ENCODE measurements at regions not wholly inside any gene's neighbourhood (a gene's known extent, or its start where the extent isn't known, plus 50 kb on each side); places are given as distances from the start of the nearest gene placed in this dataset.
"Not testable (repeated sequence)": the region's sequence is repeated elsewhere in the genome, so short reads cannot be mapped to it uniquely, and the experiment has no call there.

GRCh38 chr1:195188821-195189220, 1419.4 kb downstream of the KCNT2 start:
- no peak for DNase-seq

GRCh38 chr1:195186544-195186943, 1421.7 kb downstream of the KCNT2 start:
- no peak for DNase-seq

GRCh38 chr1:195185736-195186135, 1422.5 kb downstream of the KCNT2 start:
- DNase-seq, result no peak

GRCh38 chr1:195185321-195185720, 1422.9 kb downstream of the KCNT2 start:
- no peak for DNase-seq

- no peak for DNase-seq
Measured at GRCh38 chr1:195173753-195174152, 1434.5 kb downstream of the KCNT2 start.

GRCh38 chr1:195159795-195160194, 1448.4 kb downstream of the KCNT2 start:
- not testable (repeated sequence) for DNase-seq

GRCh38 chr1:195158091-195158490, 1450.1 kb downstream of the KCNT2 start:
- DNase-seq, result no peak

- no peak for DNase-seq
Measured at GRCh38 chr1:195153107-195153506, 1455.1 kb downstream of the KCNT2 start.

GRCh38 chr1:195150768-195151167, 1457.5 kb downstream of the KCNT2 start:
- DNase-seq, result no peak

GRCh38 chr1:195141294-195141693, 1466.9 kb downstream of the KCNT2 start:
- DNase-seq, result no peak

- no peak for DNase-seq
Measured at GRCh38 chr1:195130598-195130997, 1477.6 kb downstream of the KCNT2 start.

GRCh38 chr1:195122497-195122896, 1485.7 kb downstream of the KCNT2 start:
- DNase-seq, result no peak

GRCh38 chr1:195113471-195113870, 1494.8 kb downstream of the KCNT2 start:
- DNase-seq, result no peak

GRCh38 chr1:195105773-195106172, 1502.5 kb downstream of the KCNT2 start:
- no peak for DNase-seq

GRCh38 chr1:195105281-195105680, 1503.0 kb downstream of the KCNT2 start:
- no peak for DNase-seq

GRCh38 chr1:195097316-195097715, 1510.9 kb downstream of the KCNT2 start:
- DNase-seq, result no peak

- peak in 1 of 14 donors; percentile 5 for DNase-seq
Measured at GRCh38 chr1:195096051-195096521, 1512.2 kb downstream of the KCNT2 start.

GRCh38 chr1:195085196-195085595, 1523.0 kb downstream of the KCNT2 start:
- DNase-seq, result no peak

GRCh38 chr1:195082183-195082582, 1526.1 kb downstream of the KCNT2 start:
- DNase-seq, result no peak

GRCh38 chr1:195076682-195077081, 1531.6 kb downstream of the KCNT2 start:
- DNase-seq, result no peak

GRCh38 chr1:195075973-195076372, 1532.3 kb downstream of the KCNT2 start:
- DNase-seq, result no peak

- no peak for DNase-seq
Measured at GRCh38 chr1:195071461-195071860, 1536.8 kb downstream of the KCNT2 start.

GRCh38 chr1:195065437-195065836, 1542.8 kb downstream of the KCNT2 start:
- no peak for DNase-seq

GRCh38 chr1:195064358-195064757, 1543.9 kb downstream of the KCNT2 start:
- no peak for DNase-seq

GRCh38 chr1:195054217-195054687, 1554.0 kb downstream of the KCNT2 start:
- no peak for DNase-seq
